Ovary (tissue), 7 donors: ENCODE measurements at regions not wholly inside any gene's neighbourhood (a gene's known extent, or its start where the extent isn't known, plus 50 kb on each side); places are given as distances from the start of the nearest gene placed in this dataset.

Experiments used
- DNase-seq, 5 donors: peaks; one replicate each; pipeline ENCODE4 v3.0.0-alpha.2; 2019 to 2020
- H3K27ac ChIP-seq, 2 donors: fragments of 200-600 bp; one replicate each; pipeline versions ENCODE4 v1.5.1 to v1.8.0; 2019 to 2022
- H3K27me3 ChIP-seq: fragments of 200-600 bp; one replicate; pipeline ENCODE4 v1.8.0; 2022
- H3K36me3 ChIP-seq: fragments of 200-600 bp; sonication (generic); one replicate; pipeline ENCODE4 v1.5.1; 2019
- H3K4me1 ChIP-seq: one replicate; pipeline ENCODE4 v1.8.1; 2013; ENCODE audit warnings: mild to moderate bottlenecking, moderate library complexity; ENCODE audit not compliant: insufficient read depth
- H3K4me3 ChIP-seq: fragments of 200-600 bp; sonication (generic); one replicate; pipeline ENCODE4 v1.5.1; 2017
- H3K9me3 ChIP-seq, 2 donors: fragments of 200-600 bp in 1 of 2; sonication (generic) in 1 of 2; one replicate each; pipeline versions ENCODE4 v1.5.1 to v1.8.1; 2013 to 2019; ENCODE audit warnings: mild to moderate bottlenecking in 1 of 2, moderate library complexity in 1 of 2
- EP300 ChIP-seq: sonication (generic); formaldehyde crosslinking; IDR thresholded peaks from one replicate; pipeline ENCODE4 v1.6.1; 2017; ENCODE audit warnings: antibody characterized with exemption
- POLR2A ChIP-seq: fragments of 450-650 bp; IDR thresholded peaks from one replicate; pipeline ENCODE4 v1.6.1; 2017; ENCODE audit warnings: antibody characterized with exemption, mild to moderate bottlenecking, moderate library complexity
- WGBS, 3 donors: extraction: QIAGEN DNeasy Blood & Tissue Kit in 1 of 3; methylation state at CpG; one replicate each; pipeline versions ENCODE4 v1.1.5 to v1.1.7; 2013 to 2017; 5-methylcytosine and 5-hydroxymethylcytosine counted together
- intact Hi-C, 4 donors: fragments of 100-400 bp; cut with DNase I; formaldehyde crosslinking; loops; one replicate each; pipeline versions ENCODE4 v1.11.0 to v1.15.1; 2022 to 2023
- TF ChIP-seq, protein P1 (sequence below), 3 donors: fragments of 450-650 bp in 2 of 3; fragments of 200-600 bp in 1 of 3; IDR thresholded peaks; one replicate each; pipeline versions ENCODE4 v1.5.1 to v1.8.0; 2016 to 2022; ENCODE audit warnings: antibody characterized with exemption in 3 of 3, mild to moderate bottlenecking in 1 of 3
- donor health status: DM: no; HTN: no; CAD: no; lungs with moderate emphysema.
- donor health status: DM: no; HTN: no; CAD: no.
- donor health status: Bipolar disorder and iron deficiency.
- donor health status: DM: no; HTN: no; CAD: no.
- donor health status: DM: yes; HTN: yes; CAD: no.

GRCh38 chr12:58812214-58812613, 108.1 kb downstream of the LRIG3 start:
- DNase-seq, result no peak
- H3K27me3 ChIP-seq, result no peaks in the 10 kb centered on the region
- H3K36me3 ChIP-seq, result no peaks in the 10 kb centered on the region
- H3K9me3 ChIP-seq, result no peaks in the 10 kb centered on the region
- no peak for TF ChIP-seq EP300
- H3K4me1 ChIP-seq, result no peaks in the 10 kb centered on the region
- 69 to 78% (median 75%) methylated on average over 2 of the region's 2 CpGs for WGBS, 3 donors
- no peak overlapping the region for H3K27ac ChIP-seq
- intact Hi-C loops, result no loop called here
- no peak overlapping the region for H3K4me3 ChIP-seq

DNA sequence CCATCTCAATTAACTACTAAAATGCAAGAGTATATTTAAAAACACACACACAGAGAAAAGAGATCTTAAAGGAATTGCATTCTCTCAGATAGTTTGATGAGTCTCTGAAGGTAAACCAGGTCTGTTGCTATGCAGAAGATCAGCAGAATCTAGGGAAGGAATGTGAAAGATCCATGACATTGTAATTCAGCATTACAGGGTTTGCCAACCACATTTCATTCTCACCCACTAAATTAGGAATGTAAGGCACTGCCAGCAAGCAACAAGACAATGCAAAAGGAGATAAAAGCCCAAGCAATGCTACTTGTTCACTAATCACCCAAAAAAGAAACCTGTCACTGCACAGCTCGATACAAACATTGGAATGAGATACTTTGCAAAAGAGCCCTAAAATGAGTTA, 106.3 kb downstream of the LRIG3 start:
- Histone ChIP-seq H3K27me3 (no peaks in the 10 kb centered on the region), H3K4me3 (no peak overlapping the region), H3K9me3 (no peaks in the 10 kb centered on the region), H3K36me3 (no peaks in the 10 kb centered on the region), H3K4me1 (no peaks in the 10 kb centered on the region), H3K27ac (no peak overlapping the region)
- intact Hi-C loops, result no loop called here
- DNase-seq, result no peak
- TF ChIP-seq, protein P1, sequence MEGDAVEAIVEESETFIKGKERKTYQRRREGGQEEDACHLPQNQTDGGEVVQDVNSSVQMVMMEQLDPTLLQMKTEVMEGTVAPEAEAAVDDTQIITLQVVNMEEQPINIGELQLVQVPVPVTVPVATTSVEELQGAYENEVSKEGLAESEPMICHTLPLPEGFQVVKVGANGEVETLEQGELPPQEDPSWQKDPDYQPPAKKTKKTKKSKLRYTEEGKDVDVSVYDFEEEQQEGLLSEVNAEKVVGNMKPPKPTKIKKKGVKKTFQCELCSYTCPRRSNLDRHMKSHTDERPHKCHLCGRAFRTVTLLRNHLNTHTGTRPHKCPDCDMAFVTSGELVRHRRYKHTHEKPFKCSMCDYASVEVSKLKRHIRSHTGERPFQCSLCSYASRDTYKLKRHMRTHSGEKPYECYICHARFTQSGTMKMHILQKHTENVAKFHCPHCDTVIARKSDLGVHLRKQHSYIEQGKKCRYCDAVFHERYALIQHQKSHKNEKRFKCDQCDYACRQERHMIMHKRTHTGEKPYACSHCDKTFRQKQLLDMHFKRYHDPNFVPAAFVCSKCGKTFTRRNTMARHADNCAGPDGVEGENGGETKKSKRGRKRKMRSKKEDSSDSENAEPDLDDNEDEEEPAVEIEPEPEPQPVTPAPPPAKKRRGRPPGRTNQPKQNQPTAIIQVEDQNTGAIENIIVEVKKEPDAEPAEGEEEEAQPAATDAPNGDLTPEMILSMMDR (IDR thresholded peaks at IDR 0.05), result no peak
- TF ChIP-seq EP300, result no peak
- no peak for TF ChIP-seq POLR2A
- 34 to 62% (median 45%) methylated on average over 1 of the region's 1 CpG for WGBS, 3 donors

DNA sequence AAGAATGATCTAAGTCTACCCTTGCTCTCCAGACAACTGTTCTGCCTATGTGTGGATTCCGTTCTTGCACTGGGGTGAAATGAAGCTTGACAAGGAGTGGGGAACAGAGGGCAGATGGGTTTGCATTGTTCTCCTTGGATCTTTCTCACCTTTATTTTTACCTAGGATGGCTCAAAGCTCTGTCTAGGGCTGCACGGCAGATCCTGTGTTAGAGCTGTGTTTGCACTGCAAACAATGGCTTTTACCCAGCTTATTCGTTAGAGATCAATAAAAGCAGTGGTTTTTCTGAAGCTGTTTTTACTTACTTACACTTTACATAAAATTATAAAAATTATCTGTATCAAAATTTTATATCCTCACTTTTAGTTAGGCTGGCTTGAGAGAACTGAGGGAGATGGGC, 105.1 kb downstream of the LRIG3 start:
- no peaks in the 10 kb centered on the region for H3K9me3 ChIP-seq
- no peaks in the 10 kb centered on the region for H3K27me3 ChIP-seq
- intact Hi-C loops, result no loop called here
- no peaks in the 10 kb centered on the region for H3K36me3 ChIP-seq
- H3K4me3 ChIP-seq, result no peak overlapping the region
- TF ChIP-seq POLR2A (no peak), EP300 (no peak)
- TF ChIP-seq, protein P1 (IDR thresholded peaks at IDR 0.05), result no peak
- H3K4me1 ChIP-seq, result no peaks in the 10 kb centered on the region
- DNase-seq, result no peak
- H3K27ac ChIP-seq, result no peak overlapping the region
- 89 to 96% (median 94%) methylated on average over 3 of the region's 3 CpGs for WGBS, 3 donors

- no peaks in the 10 kb centered on the region for H3K4me1 ChIP-seq
- H3K27ac ChIP-seq, result no peak overlapping the region
- no peaks in the 10 kb centered on the region for H3K36me3 ChIP-seq
- intact Hi-C loops, result no loop called here
- H3K27me3 ChIP-seq, result no peaks in the 10 kb centered on the region
- no peak overlapping the region for H3K4me3 ChIP-seq
- H3K9me3 ChIP-seq, result no peaks in the 10 kb centered on the region
- WGBS, 3 donors, result 74 to 86% (median 79%) methylated on average over 1 of the region's 1 CpG
- TF ChIP-seq POLR2A (no peak), EP300 (no peak)
- TF ChIP-seq, protein P1 (IDR thresholded peaks at IDR 0.05), result no peak
- no peak for DNase-seq
These were observed 101.8 kb downstream of the LRIG3 start for GRCh38 chr12:58818546-58818945.

DNA sequence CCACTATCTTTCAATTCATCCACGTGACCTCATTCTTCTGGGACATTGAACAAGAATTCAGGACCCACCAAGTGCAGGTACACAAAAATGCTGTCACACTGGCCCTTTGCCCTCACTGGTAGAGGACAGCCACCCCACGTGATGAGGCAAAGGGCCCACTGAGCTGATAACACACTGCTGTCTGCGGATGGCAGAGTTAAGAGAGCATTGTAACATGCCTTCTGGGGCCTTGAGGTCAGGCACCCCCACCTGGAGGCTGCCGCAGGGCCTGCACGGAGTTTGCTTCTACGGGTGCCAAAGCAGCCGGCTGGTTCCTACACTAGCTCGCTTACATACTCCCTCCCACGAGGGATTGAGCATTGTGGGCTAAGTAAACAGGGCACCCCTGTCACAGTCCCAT, 101.0 kb downstream of the LRIG3 start:
- Histone ChIP-seq H3K27ac (no peak overlapping the region), H3K4me1 (no peaks in the 10 kb centered on the region), H3K4me3 (no peak overlapping the region), H3K36me3 (no peaks in the 10 kb centered on the region), H3K9me3 (no peaks in the 10 kb centered on the region), H3K27me3 (no peaks in the 10 kb centered on the region)
- TF ChIP-seq POLR2A (no peak), EP300 (no peak)
- TF ChIP-seq, protein P1 (IDR thresholded peaks at IDR 0.05), result no peak
- intact Hi-C loops, result no loop called here
- DNase-seq, result no peak
- WGBS, 3 donors, result 87 to 91% (median 90%) methylated on average over 9 of the region's 9 CpGs
